ENCODE measurements at regions not wholly inside any gene's neighbourhood (a gene's known extent, or its start where the extent isn't known, plus 50 kb on each side); places are given as distances from the start of the nearest gene placed in this dataset.

GRCh38 chr13:103941506-103942140 is 875.4 kb upstream of the SLC10A2 start:
- Histone ChIP-seq H3K14ac (ENCODE audit: insufficient read length) (no peak overlapping the region), H2BK15ac (ENCODE audit: low read length) (no peak overlapping the region), H4K8ac (ENCODE audit: extremely low read depth, insufficient read depth, low read length) (no peak overlapping the region), H3K18ac (ENCODE audit: extremely low read depth, low read length) (no peak overlapping the region), H2AFZ (ENCODE audit: low read length) (peak overlapping the region; percentile 79; the same call in 1 of the 2 replicates), H3K36me3 (ENCODE audit: control insufficient read depth in 2 of 4, insufficient read depth in 4 of 4, low read length in 3 of 4) (no peaks in the 10 kb centered on the region), H2BK120ac (replicated peaks; ENCODE audit: low read depth, low read length) (no peak overlapping the region), H3K4me2 (ENCODE audit: insufficient read depth in 1 of 2, low read depth in 2 of 2, low read length in 2 of 2) (no peak overlapping the region), H3K27me3 (replicated peaks in 1 of 4; ENCODE audit: control insufficient read depth in 3 of 4, extremely low read depth in 1 of 4, insufficient read depth in 3 of 4, low read length in 3 of 4) (no peaks in the 10 kb centered on the region), H2BK5ac (ENCODE audit: low read depth, low read length) (no peak overlapping the region), H2BK12ac (ENCODE audit: low read depth, low read length) (no peak overlapping the region), H4K20me1 (replicated peaks in 1 of 2; ENCODE audit: control insufficient read depth in 1 of 2, insufficient read depth in 2 of 2, low read length in 2 of 2) (no peaks in the 10 kb centered on the region), H3K9me3 (ENCODE audit: insufficient read depth in 2 of 2, low read depth in 1 of 2, low read length in 1 of 2) (no peaks in the 10 kb centered on the region), H3K9ac (replicated peaks in 1 of 4; ENCODE audit: extremely low read depth in 1 of 4, low read depth in 3 of 4, low read length in 3 of 4) (no peak overlapping the region), H3K27ac (ENCODE audit: low read depth, low read length) (no peak overlapping the region), H2AK5ac (ENCODE audit: low read depth, low read length) (no peak overlapping the region), H3K79me2 (ENCODE audit: control insufficient read depth in 1 of 2, insufficient read depth in 2 of 2, low read length in 2 of 2) (no peaks in the 10 kb centered on the region), H4K5ac (ENCODE audit: insufficient read length, low read depth, low read length) (no peak overlapping the region), H2BK20ac (ENCODE audit: low read length) (no peak overlapping the region), H4K91ac (replicated peaks; ENCODE audit: insufficient read length, low read length) (no peak overlapping the region), H3K79me1 (ENCODE audit: low read depth, low read length) (no peaks in the 10 kb centered on the region), H3K4me1 (replicated peaks in 1 of 4; ENCODE audit: control insufficient read depth in 3 of 4, insufficient read depth in 4 of 4, low read length in 3 of 4) (no peaks in the 10 kb centered on the region), H3K4me3 (ENCODE audit: extremely low read depth in 1 of 4, insufficient read depth in 2 of 4, low read depth in 3 of 4, low read length in 4 of 4) (no peak overlapping the region), H3K56ac (replicated peaks; ENCODE audit: insufficient read length, low read depth, low read length) (no peak overlapping the region), H3K23ac (ENCODE audit: insufficient read length) (no peak overlapping the region), H3K4ac (replicated peaks; ENCODE audit: insufficient read length, low read depth, low read length) (no peak overlapping the region), H3K23me2 (ENCODE audit: low read depth, low read length) (no peaks in the 10 kb centered on the region)
- DNase-seq (ENCODE audit: low read depth in 1 of 2, low spot score in 2 of 2) (no peak), FAIRE-seq (no peak)
- CTCF ChIA-PET (ENCODE audit: partially characterized antibody): no interaction called here
- TF ChIP-seq SP1 (IDR thresholded peaks at IDR 0.05; ENCODE audit: low read depth, low read length) (peak; percentile 55; the same call in 1 of the 2 replicates), JUN (IDR thresholded peaks at IDR 0.05; ENCODE audit: low read depth, low read length) (no peak)
- WGBS, 2 experiments (ENCODE audit: extremely low coverage in 1 of 2, insufficient coverage in 1 of 2, insufficient read length in 1 of 2, insufficient replicate concordance in 2 of 2, low coverage in 1 of 2, low lambda C conversion rate in 2 of 2, missing lambda C conversion rate in 1 of 2): 88% methylated on average over 1 of the region's 1 CpG; no CpG with 5 or more reads in 1 of the 2 experiments
- POLR2A ChIA-PET (ENCODE audit: partially characterized antibody): no interaction called here
